B cell (primary cell): ENCODE measurements at regions not wholly inside any gene's neighbourhood (a gene's known extent, or its start where the extent isn't known, plus 50 kb on each side); places are given as distances from the start of the nearest gene placed in this dataset.

Experiments
- EZH2 ChIP-seq: IDR thresholded peaks from 2 replicates; pipeline ENCODE4 v1.6.1; 2012; ENCODE audit warnings: borderline replicate concordance, low read depth, mild to moderate bottlenecking, moderate library complexity, low read length; ENCODE audit not compliant: insufficient read depth, poor library complexity, severe bottlenecking
- TF ChIP-seq, protein P1 (sequence below): fragments of 200-600 bp; IDR thresholded peaks from one replicate; pipeline ENCODE4 v1.8.0; 2022; ENCODE audit warnings: antibody characterized with exemption, mild to moderate bottlenecking

DNA sequence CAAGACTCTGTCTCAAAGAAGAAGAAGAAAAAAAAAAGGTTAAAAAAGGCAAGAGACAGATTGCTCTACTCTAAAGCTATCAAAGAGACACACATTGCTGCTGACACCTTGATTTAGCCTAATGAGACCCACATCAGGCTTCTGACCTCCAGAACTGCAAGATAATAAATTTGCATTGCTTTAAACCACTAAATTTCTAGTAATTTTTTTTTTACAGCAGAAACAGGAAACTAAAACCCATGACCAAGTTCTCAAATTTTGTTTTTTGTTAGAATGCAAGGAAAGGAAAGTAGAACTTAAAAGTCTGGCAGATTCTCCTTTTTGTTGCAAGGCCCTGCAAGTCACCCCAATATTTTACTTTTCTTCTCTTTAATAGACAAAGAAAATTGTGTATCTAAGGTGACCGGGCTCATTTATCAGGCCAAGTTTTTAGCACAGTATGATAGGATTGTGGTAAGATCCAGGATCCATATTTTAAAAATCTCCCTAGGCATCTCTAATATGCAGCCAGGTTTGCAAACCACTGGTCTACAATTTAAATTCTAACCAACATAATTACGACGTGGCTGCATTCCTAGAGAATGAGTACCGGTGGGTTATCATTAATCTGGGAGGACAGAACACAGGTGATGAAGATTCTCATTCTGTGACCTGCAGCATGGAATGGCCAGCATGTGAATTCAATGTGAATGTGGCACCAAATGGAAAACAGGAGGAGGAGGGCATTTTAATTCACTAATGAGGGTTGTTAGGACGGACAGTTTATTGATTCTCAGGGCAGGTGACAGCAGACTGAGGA is 56.7 kb upstream of the MED4 start:
- TF ChIP-seq, protein P1, sequence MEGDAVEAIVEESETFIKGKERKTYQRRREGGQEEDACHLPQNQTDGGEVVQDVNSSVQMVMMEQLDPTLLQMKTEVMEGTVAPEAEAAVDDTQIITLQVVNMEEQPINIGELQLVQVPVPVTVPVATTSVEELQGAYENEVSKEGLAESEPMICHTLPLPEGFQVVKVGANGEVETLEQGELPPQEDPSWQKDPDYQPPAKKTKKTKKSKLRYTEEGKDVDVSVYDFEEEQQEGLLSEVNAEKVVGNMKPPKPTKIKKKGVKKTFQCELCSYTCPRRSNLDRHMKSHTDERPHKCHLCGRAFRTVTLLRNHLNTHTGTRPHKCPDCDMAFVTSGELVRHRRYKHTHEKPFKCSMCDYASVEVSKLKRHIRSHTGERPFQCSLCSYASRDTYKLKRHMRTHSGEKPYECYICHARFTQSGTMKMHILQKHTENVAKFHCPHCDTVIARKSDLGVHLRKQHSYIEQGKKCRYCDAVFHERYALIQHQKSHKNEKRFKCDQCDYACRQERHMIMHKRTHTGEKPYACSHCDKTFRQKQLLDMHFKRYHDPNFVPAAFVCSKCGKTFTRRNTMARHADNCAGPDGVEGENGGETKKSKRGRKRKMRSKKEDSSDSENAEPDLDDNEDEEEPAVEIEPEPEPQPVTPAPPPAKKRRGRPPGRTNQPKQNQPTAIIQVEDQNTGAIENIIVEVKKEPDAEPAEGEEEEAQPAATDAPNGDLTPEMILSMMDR = no peak
- no peak for TF ChIP-seq EZH2
